Heart left ventricle (tissue), 16 donors: ENCODE measurements at regions not wholly inside any gene's neighbourhood (a gene's known extent, or its start where the extent isn't known, plus 50 kb on each side); places are given as distances from the start of the nearest gene placed in this dataset.

Source experiments
- ATAC-seq, 4 donors: fragments of 200-7000 bp; cut with Tn5 transposase; one replicate each; pipeline ENCODE4 v1.9.1; 2020 to 2022; ENCODE audit warnings: moderate library complexity in 4 of 4, mild to moderate bottlenecking in 3 of 4, moderate number of reproducible peaks in 1 of 4
- DNase-seq, 5 donors: peaks; one replicate each; pipeline ENCODE4 v3.0.0-alpha.2; 2020
- H3K27ac ChIP-seq, 12 donors: fragments of 200-600 bp; sonication (generic) in 4 of 12; one replicate each; pipeline versions ENCODE4 v1.5.0 to v1.8.0; 2016 to 2022; ENCODE audit warnings: mild to moderate bottlenecking in 2 of 12
- H3K27me3 ChIP-seq, 9 donors: fragments of 200-600 bp; sonication (generic) in 2 of 9; one replicate each; pipeline versions ENCODE4 v1.5.1 to v1.8.0; 2016 to 2022; ENCODE audit warnings: mild to moderate bottlenecking in 3 of 9
- H3K36me3 ChIP-seq, 9 donors: fragments of 200-600 bp; sonication (generic) in 2 of 9; one replicate each; pipeline versions ENCODE4 v1.5.0 to v1.8.0; 2018 to 2022; ENCODE audit warnings: mild to moderate bottlenecking in 2 of 9
- H3K4me1 ChIP-seq, 12 donors: fragments of 200-600 bp; sonication (generic) in 4 of 12; one replicate each; pipeline versions ENCODE4 v1.5.0 to v1.8.0; 2016 to 2022; ENCODE audit warnings: mild to moderate bottlenecking in 3 of 12
- H3K4me3 ChIP-seq, 12 donors: fragments of 200-600 bp; sonication (generic) in 4 of 12; one replicate each; pipeline versions ENCODE4 v1.5.0 to v1.8.0; 2017 to 2022; ENCODE audit warnings: mild to moderate bottlenecking in 9 of 12, moderate library complexity in 4 of 12
- H3K9me3 ChIP-seq, 12 donors: fragments of 200-600 bp; sonication (generic) in 4 of 12; one replicate each; pipeline versions ENCODE4 v1.5.0 to v1.8.0; 2016 to 2022; ENCODE audit warnings: mild to moderate bottlenecking in 1 of 12
- POLR2A ChIP-seq, 2 donors: fragments of 450-650 bp; IDR thresholded peaks; one replicate each; pipeline ENCODE4 v1.6.1; 2017; ENCODE audit warnings: antibody characterized with exemption in 2 of 2, mild to moderate bottlenecking in 2 of 2, moderate library complexity in 2 of 2
- WGBS, 4 donors: extraction: QIAGEN DNeasy Blood & Tissue Kit in 2 of 4; methylation state at CpG; one replicate each; pipeline versions ENCODE4 v1.1.5 to v1.1.7; 2013 to 2018; 5-methylcytosine and 5-hydroxymethylcytosine counted together
- intact Hi-C, 10 donors: fragments of 100-400 bp; cut with DNase I; formaldehyde crosslinking; loops; one replicate each; pipeline versions ENCODE4 v1.11.1 to v1.14.2; 2022
- TF ChIP-seq, protein P1 (sequence below), 12 donors: fragments of 200-600 bp; sonication (generic) in 4 of 12; IDR thresholded peaks; one replicate each; pipeline versions ENCODE4 v1.5.0 to v1.8.0; 2018 to 2022; ENCODE audit warnings: antibody characterized with exemption in 12 of 12, mild to moderate bottlenecking in 5 of 12
- donor health status: ischemic (EF 13 %, LVEDD 7.1; RV severe dilation, severe dysfunction).
- donor health status: healthy with polysubstance abuse.
- donor health status: DM: no; HTN: yes; CAD: no.
- donor health status: DM: no; HTN: no; CAD: no.
- donor health status: ischemic (EF 25% LVEDD 6.9; RV normal size, moderate dysfunction).
- donor health status: ischemic (EF 25% LVEDD 5.7; RV mildly dilated, moderate dysfunction).
- donor health status: healthy.
- donor health status: DM: yes; HTN: yes; CAD: no.
- donor health status: ischemic (EF 35%, LVEDD 5.7; RV mildly dilated, moderate dysfunction).
- donor health status: nonischemic (EF 11% LVEDD 7.7; RV severe dilation, severe dysfunction).
- donor health status: DM: yes; HTN: yes; CAD: no.
- donor health status: PGD.
- donor health status: ischemic (EF 29% LVEDD 5.4; RV normal size, mild dysfunction).
- donor health status: nonischemic (EF 23%, LVEDD 6.1; RV moderate dilation, normal function).

DNA sequence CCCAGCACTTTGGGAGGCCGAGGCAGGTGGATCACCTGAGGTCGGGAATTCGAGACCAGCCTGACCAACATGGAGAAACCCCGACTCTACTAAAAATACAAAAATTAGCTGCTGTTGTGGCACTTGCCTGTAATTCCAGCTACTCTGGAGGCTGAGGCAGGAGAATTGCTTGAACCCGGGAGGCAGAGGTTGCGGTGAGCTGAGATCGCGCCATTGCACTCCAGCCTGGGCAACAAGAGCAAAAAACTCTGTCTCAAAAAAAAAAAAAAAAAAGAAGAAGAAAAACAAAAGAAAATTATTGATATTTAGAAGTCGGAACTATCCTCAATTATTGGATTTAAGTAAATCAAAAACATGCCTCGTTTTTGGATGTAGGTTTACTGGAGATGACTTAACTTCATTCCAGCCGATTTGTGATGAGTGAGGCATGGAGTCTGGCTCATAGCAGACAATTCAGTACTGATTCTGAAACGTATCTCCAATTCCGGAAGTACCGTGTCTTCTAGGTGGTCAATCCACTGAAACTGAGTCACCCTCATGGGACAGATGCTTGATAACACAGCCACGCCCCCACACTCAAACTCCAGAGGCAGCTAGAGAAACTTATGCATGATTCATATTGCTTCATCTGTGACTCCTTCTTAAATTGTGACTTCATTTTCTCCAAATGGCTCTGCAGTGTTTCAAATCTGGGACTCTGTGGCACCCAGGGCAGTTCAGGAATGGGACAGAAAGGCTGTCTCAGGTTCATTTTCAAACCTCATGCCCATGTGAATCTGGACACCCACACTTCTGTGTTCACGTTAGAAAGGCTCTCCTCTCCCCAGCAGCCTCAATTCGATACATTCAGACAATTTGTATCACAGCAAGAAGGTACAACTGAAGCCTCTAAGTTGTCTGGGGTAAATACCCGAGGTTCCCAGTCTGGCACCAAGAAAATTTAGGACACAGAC lies 110.4 kb upstream of the ARMC2 start:
- intact Hi-C loops, result no loop called here
- Histone ChIP-seq H3K36me3 (no peaks in the 10 kb centered on the region), H3K9me3 (no peaks in the 10 kb centered on the region), H3K4me1 (peaks cover 0 to 30% (median 5%) of the 10 kb centered on the region in 12 donors), H3K4me3 (peak overlapping the region in 1 of 12 donors; percentile 13), H3K27me3 (no peaks in the 10 kb centered on the region), H3K27ac (peak overlapping the region in 3 of 12 donors; percentile 4 to 67 (median 31))
- TF ChIP-seq, protein P1, sequence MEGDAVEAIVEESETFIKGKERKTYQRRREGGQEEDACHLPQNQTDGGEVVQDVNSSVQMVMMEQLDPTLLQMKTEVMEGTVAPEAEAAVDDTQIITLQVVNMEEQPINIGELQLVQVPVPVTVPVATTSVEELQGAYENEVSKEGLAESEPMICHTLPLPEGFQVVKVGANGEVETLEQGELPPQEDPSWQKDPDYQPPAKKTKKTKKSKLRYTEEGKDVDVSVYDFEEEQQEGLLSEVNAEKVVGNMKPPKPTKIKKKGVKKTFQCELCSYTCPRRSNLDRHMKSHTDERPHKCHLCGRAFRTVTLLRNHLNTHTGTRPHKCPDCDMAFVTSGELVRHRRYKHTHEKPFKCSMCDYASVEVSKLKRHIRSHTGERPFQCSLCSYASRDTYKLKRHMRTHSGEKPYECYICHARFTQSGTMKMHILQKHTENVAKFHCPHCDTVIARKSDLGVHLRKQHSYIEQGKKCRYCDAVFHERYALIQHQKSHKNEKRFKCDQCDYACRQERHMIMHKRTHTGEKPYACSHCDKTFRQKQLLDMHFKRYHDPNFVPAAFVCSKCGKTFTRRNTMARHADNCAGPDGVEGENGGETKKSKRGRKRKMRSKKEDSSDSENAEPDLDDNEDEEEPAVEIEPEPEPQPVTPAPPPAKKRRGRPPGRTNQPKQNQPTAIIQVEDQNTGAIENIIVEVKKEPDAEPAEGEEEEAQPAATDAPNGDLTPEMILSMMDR (IDR thresholded peaks at IDR 0.05), result no peak
- TF ChIP-seq POLR2A (IDR thresholded peaks at IDR 0.05), result no peak
- WGBS, 4 donors, result 81 to 86% (median 84%) methylated on average over 18 of the region's 18 CpGs
- ATAC-seq (peak in 3 of 4 donors; percentile 50 to 88 (median 60)), DNase-seq (peak in 2 of 5 donors; percentile 54 to 77)

DNA sequence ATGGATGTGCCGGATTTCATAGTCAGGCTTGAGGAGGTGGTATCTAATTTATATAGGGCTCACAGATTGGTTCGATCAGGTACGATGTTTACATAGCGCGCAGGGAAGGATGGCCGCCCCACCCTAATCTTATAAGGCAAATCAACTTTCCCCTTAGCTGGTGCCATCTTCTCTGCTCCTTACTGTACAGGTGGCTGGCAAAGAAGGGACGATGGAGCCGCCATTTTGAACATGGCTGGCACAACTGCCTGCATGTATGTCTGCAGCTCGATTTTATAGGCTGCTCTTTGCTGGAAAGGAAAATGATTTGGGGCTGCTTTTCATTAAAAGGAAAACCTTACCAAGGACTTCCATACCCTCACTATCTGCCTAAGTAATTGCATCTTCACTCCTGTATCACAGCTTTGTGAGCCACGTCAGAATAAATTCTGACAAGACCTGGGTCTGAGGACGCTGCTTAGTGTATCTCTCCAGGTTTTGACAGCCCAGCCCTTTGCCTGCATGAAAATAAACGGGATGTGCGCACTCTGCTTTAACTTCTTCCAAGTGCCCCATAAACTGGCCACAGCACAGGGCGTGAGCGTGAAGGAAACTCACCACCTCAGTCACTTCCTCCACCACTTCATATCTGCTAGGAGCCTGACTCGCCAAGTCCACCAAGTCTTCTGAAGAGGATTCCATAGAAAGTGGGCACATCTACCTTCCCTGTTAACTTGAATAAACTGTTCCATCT lies 109.4 kb upstream of the ARMC2 start:
- H3K27me3 ChIP-seq, result no peaks in the 10 kb centered on the region
- peaks cover 0 to 30% (median 5%) of the 10 kb centered on the region in 12 donors for H3K4me1 ChIP-seq
- TF ChIP-seq, protein P1 (IDR thresholded peaks at IDR 0.05), result no peak
- no peak for TF ChIP-seq POLR2A (IDR thresholded peaks at IDR 0.05)
- H3K27ac ChIP-seq, result peak overlapping the region in 1 of 12 donors; percentile 67
- peak overlapping the region in 1 of 12 donors; percentile 13 for H3K4me3 ChIP-seq
- no peak for ATAC-seq
- intact Hi-C loops, result no loop called here
- 88 to 94% (median 90%) methylated on average over 16 of the region's 16 CpGs for WGBS, 4 donors
- H3K36me3 ChIP-seq, result no peaks in the 10 kb centered on the region
- H3K9me3 ChIP-seq, result no peaks in the 10 kb centered on the region
- no peak for DNase-seq

DNA sequence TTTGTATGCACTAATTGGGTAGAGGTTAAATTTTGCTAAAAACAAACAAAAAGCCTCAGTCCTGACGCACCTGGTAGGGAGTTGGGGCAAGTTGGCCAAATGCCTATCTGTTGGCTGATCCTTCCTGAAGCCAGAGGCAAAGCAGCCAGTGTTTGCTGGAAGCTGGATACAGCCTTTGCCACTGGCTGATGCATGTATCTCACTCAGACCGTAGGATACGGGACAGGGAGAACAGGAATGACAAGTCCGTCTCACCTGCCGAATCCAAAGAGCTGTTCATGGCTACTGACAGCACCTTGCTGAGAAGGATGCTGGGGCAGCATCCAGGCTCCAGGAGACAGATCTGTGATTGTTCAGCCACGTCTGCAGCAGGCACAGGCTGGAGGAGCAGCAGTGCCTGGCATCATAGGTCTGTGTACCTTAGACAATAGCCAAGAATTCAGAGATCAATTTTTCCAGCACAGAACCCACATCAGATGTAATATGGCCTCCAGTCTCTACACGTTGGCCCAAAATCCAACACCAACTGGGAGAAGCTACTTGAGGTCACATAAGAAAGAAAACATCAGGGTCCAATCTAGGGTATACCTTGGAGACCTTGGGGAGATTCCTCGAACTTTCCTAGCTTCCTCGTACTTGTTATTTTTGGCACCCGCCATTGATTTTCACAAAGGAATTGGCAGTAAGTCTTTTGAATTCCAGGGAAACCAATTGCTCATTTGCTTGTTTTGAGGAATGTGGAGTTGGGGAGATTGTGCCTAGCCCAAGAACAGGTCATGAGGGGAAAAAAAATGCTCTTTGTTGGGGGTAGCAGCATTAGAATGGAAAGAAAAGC lies 108.5 kb upstream of the ARMC2 start:
- no peak overlapping the region for H3K27ac ChIP-seq
- 77 to 84% (median 80%) methylated on average over 7 to 10 of the region's 10 CpGs for WGBS, 4 donors
- no peak for DNase-seq
- H3K4me1 ChIP-seq, result peaks cover 0 to 33% (median 6%) of the 10 kb centered on the region in 12 donors
- no peaks in the 10 kb centered on the region for H3K36me3 ChIP-seq
- no peaks in the 10 kb centered on the region for H3K27me3 ChIP-seq
- no peak for TF ChIP-seq POLR2A (IDR thresholded peaks at IDR 0.05)
- TF ChIP-seq, protein P1 (IDR thresholded peaks at IDR 0.05), result no peak
- H3K4me3 ChIP-seq, result no peak overlapping the region
- intact Hi-C loops, result no loop called here
- ATAC-seq, result no peak
- no peaks in the 10 kb centered on the region for H3K9me3 ChIP-seq
